SK-N-SH (cell line): ENCODE measurements at regions not wholly inside any gene's neighbourhood (a gene's known extent, or its start where the extent isn't known, plus 50 kb on each side); places are given as distances from the start of the nearest gene placed in this dataset.

ENCODE experiments used
- CTCF ChIA-PET: fragments of 300-600, 350-600 bp; formaldehyde crosslinking; extraction: SDS; loops from one replicate; lab custom pipeline; 2021; lab: Yijun Ruan, JAX
- POLR2A ChIA-PET: fragments of 350-600 bp; sonication (Branson Sonifier 250); formaldehyde crosslinking; extraction: SDS; loops from one replicate; lab custom pipeline; 2020; ENCODE audit warnings: antibody characterized with exemption, inconsistent platforms; lab: Yijun Ruan, JAX
- DNase-seq: peaks from one replicate; pipeline ENCODE4 v3.0.0; 2012
- H2AFZ ChIP-seq: fragments of 200-600 bp; sonication (generic); 2 replicates; pipeline ENCODE4 v1.8.1; 2016; ENCODE audit warnings: antibody characterized with exemption, mild to moderate bottlenecking, low read depth
- H3F3A ChIP-seq: fragments of 200-600 bp; sonication (generic); replicated peaks from 2 replicates; pipeline ENCODE3; 2016; ENCODE audit warnings: antibody characterized with exemption, mild to moderate bottlenecking; ENCODE audit not compliant: insufficient read depth
- H3K27ac ChIP-seq, 2 experiments: fragments of 200-500 bp in 1 of 2; fragments of 200-600 bp in 1 of 2; sonication (Bioruptor generic) in 1 of 2; sonication (generic), shearing (Covaris generic) in 1 of 2; 2 replicates each; pipeline versions ENCODE4 v1.5.1 to v1.6.1; 2014 to 2016; ENCODE audit warnings: low read depth in 2 of 2, inconsistent platforms in 1 of 2, low read length in 1 of 2, mild to moderate bottlenecking in 1 of 2, mixed read lengths in 1 of 2
- H3K27me3 ChIP-seq: fragments of 200-600 bp; sonication (generic), shearing (Covaris generic); 2 replicates; pipeline ENCODE4 v1.6.1; 2016; ENCODE audit warnings: mixed run types; ENCODE audit not compliant: insufficient read depth
- H3K36me3 ChIP-seq, 2 experiments: fragments of 200-500 bp in 1 of 2; fragments of 200-600 bp in 1 of 2; sonication (Bioruptor generic) in 1 of 2; sonication (generic) in 1 of 2; replicated peaks in 1 of 2; 2 replicates each; pipeline versions ENCODE3 to v1.5.1; 2014 to 2016; ENCODE audit warnings: low read length in 1 of 2, mild to moderate bottlenecking in 1 of 2; ENCODE audit not compliant: insufficient read depth in 2 of 2, control insufficient read depth in 1 of 2
- H3K4me1 ChIP-seq, 2 experiments: fragments of 200-500 bp in 1 of 2; fragments of 200-600 bp in 1 of 2; sonication (Bioruptor generic) in 1 of 2; sonication (generic), shearing (Covaris generic) in 1 of 2; 2 replicates each; pipeline versions ENCODE4 v1.5.1 to v1.6.1; 2014 to 2016; ENCODE audit warnings: low read depth in 1 of 2, low read length in 1 of 2, mixed run types in 1 of 2; ENCODE audit not compliant: insufficient read depth in 2 of 2, control insufficient read depth in 1 of 2
- H3K4me2 ChIP-seq: fragments of 200-600 bp; sonication (generic), shearing (Covaris generic); 2 replicates; pipeline ENCODE4 v1.6.1; 2017; ENCODE audit warnings: mixed run types
- H3K4me3 ChIP-seq, 2 experiments: fragments of 200-500 bp in 1 of 2; fragments of 200-600 bp in 1 of 2; sonication (Bioruptor generic) in 1 of 2; sonication (generic), shearing (Covaris generic) in 1 of 2; 2 replicates each; pipeline versions ENCODE4 v1.5.1 to v1.8.1; 2014 to 2016; ENCODE audit warnings: low read depth in 2 of 2, inconsistent platforms in 1 of 2, low read length in 1 of 2, mild to moderate bottlenecking in 1 of 2, mixed read lengths in 1 of 2, moderate library complexity in 1 of 2
- H3K79me2 ChIP-seq: fragments of 200-600 bp; sonication (generic); 2 replicates; pipeline ENCODE4 v1.8.1; 2017; ENCODE audit warnings: mild to moderate bottlenecking; ENCODE audit not compliant: insufficient read depth
- H3K9ac ChIP-seq: fragments of 200-600 bp; sonication (generic); 2 replicates; pipeline ENCODE4 v1.6.1; 2017; ENCODE audit warnings: mixed run types
- H3K9me2 ChIP-seq: fragments of 200-600 bp; sonication (generic); 2 replicates; pipeline ENCODE4 v1.6.1; 2017; ENCODE audit warnings: mixed run types
- H3K9me3 ChIP-seq: fragments of 200-600 bp; sonication (generic); 2 replicates; pipeline ENCODE4 v1.6.1; 2017; ENCODE audit warnings: mixed run types, mild to moderate bottlenecking, moderate library complexity
- H4K20me1 ChIP-seq: fragments of 200-600 bp; sonication (generic); 2 replicates; pipeline ENCODE4 v1.6.1; 2017; ENCODE audit warnings: mild to moderate bottlenecking, mixed run types; ENCODE audit not compliant: insufficient read depth
- CHD2 ChIP-seq: fragments of 150-350 bp; IDR thresholded peaks from 2 replicates; pipeline ENCODE4 v1.6.1; 2018; ENCODE audit warnings: low read length; ENCODE audit not compliant: partially characterized antibody
- EP300 ChIP-seq, 2 experiments: IDR thresholded peaks; 2 replicates each; pipeline versions ENCODE4 v1.4.0 to v1.6.1; 2012; ENCODE audit warnings: borderline replicate concordance in 1 of 2, low read depth in 1 of 2, low read length in 1 of 2
- FOXJ3 ChIP-seq: sonication (generic); formaldehyde crosslinking; IDR thresholded peaks from 2 replicates; pipeline ENCODE4 v1.5.1; 2020; ENCODE audit warnings: mild to moderate bottlenecking, missing genetic modification reagents
- FOXM1 ChIP-seq: IDR thresholded peaks from 2 replicates; pipeline ENCODE4 v1.4.0; 2012; ENCODE audit warnings: low read depth, mild to moderate bottlenecking
- IRF3 ChIP-seq: fragments of 150-350 bp; IDR thresholded peaks from 2 replicates; pipeline ENCODE4 v1.6.1; 2016; ENCODE audit warnings: mild to moderate bottlenecking, low read depth, low read length
- MAX ChIP-seq: IDR thresholded peaks from 2 replicates; pipeline ENCODE4 v1.4.0; 2012; ENCODE audit warnings: low read depth
- MEF2A ChIP-seq: IDR thresholded peaks from 2 replicates; pipeline ENCODE4 v1.4.0; 2012; ENCODE audit warnings: low read depth, borderline replicate concordance
- NFIC ChIP-seq: IDR thresholded peaks from 2 replicates; pipeline ENCODE4 v1.4.0; 2012; ENCODE audit warnings: borderline replicate concordance
- RAD21 ChIP-seq: IDR thresholded peaks from 2 replicates; pipeline ENCODE4 v1.6.1; 2012; ENCODE audit warnings: mild to moderate bottlenecking, low read length
- RCOR1 ChIP-seq: fragments of 150-350 bp; IDR thresholded peaks from 2 replicates; pipeline ENCODE4 v1.6.1; 2017; ENCODE audit warnings: antibody characterized with exemption, low read length
- SIN3A ChIP-seq: IDR thresholded peaks from 2 replicates; pipeline ENCODE4 v1.6.1; 2012; ENCODE audit warnings: low read depth, mild to moderate bottlenecking, low read length, moderate library complexity, borderline replicate concordance
- SMC3 ChIP-seq: IDR thresholded peaks from 2 replicates; pipeline ENCODE4 v1.6.1; 2012; ENCODE audit warnings: low read depth, low read length, improper control_type of control experiment
- TCF12 ChIP-seq: IDR thresholded peaks from 2 replicates; pipeline ENCODE4 v1.4.0; 2012
- ZBTB33 ChIP-seq: IDR thresholded peaks from 2 replicates; pipeline ENCODE4 v1.4.0; 2012; ENCODE audit warnings: low read depth, borderline replicate concordance
- WGBS: methylation state at CpG from one replicate; pipeline ENCODE4 v1.1.6; 2017; ENCODE audit warnings: low lambda C conversion rate; 5-methylcytosine and 5-hydroxymethylcytosine counted together
- TF ChIP-seq, protein P1 (sequence below): IDR thresholded peaks from 2 replicates; pipeline ENCODE4 v1.6.1; 2012; ENCODE audit warnings: mild to moderate bottlenecking, low read depth, low read length, moderate library complexity
- TF ChIP-seq, protein P2 (sequence below): IDR thresholded peaks from 2 replicates; pipeline ENCODE4 v1.4.0; 2012; ENCODE audit warnings: low read depth, borderline replicate concordance

GRCh38 chr3:5980475-5980874 lies 793.0 kb downstream of the EDEM1 start:
- no peak overlapping the region for H3K4me3 ChIP-seq
- no peaks in the 10 kb centered on the region for H3F3A ChIP-seq
- no peaks in the 10 kb centered on the region for H3K27me3 ChIP-seq
- no peak overlapping the region for H3K9ac ChIP-seq
- no peak overlapping the region for H3K27ac ChIP-seq
- ChIA-PET POLR2A (no interaction called here), CTCF (interaction anchor here (0.6 kb wide), 1 partner anchor 22 kb away, joined by 3 read pairs; no protein-coding TSS in a partner anchor)
- H2AFZ ChIP-seq, result no peak overlapping the region
- H3K4me2 ChIP-seq, result no peak overlapping the region
- DNase-seq, result no peak
- no peaks in the 10 kb centered on the region for H3K36me3 ChIP-seq
- H3K9me2 ChIP-seq, result no peaks in the 10 kb centered on the region
- 0% methylated on average over 3 of the region's 3 CpGs for WGBS
- H3K4me1 ChIP-seq, result no peaks in the 10 kb centered on the region
- TF ChIP-seq CHD2 (no peak), ZBTB33 (no peak), FOXM1 (no peak), SIN3A (no peak), SMC3 (no peak), EP300 (IDR thresholded peaks at IDR 0.05; ENCODE audit: borderline replicate concordance in 1 of 2, low read depth in 1 of 2, low read length in 1 of 2) (no peak)
- TF ChIP-seq, protein P1, sequence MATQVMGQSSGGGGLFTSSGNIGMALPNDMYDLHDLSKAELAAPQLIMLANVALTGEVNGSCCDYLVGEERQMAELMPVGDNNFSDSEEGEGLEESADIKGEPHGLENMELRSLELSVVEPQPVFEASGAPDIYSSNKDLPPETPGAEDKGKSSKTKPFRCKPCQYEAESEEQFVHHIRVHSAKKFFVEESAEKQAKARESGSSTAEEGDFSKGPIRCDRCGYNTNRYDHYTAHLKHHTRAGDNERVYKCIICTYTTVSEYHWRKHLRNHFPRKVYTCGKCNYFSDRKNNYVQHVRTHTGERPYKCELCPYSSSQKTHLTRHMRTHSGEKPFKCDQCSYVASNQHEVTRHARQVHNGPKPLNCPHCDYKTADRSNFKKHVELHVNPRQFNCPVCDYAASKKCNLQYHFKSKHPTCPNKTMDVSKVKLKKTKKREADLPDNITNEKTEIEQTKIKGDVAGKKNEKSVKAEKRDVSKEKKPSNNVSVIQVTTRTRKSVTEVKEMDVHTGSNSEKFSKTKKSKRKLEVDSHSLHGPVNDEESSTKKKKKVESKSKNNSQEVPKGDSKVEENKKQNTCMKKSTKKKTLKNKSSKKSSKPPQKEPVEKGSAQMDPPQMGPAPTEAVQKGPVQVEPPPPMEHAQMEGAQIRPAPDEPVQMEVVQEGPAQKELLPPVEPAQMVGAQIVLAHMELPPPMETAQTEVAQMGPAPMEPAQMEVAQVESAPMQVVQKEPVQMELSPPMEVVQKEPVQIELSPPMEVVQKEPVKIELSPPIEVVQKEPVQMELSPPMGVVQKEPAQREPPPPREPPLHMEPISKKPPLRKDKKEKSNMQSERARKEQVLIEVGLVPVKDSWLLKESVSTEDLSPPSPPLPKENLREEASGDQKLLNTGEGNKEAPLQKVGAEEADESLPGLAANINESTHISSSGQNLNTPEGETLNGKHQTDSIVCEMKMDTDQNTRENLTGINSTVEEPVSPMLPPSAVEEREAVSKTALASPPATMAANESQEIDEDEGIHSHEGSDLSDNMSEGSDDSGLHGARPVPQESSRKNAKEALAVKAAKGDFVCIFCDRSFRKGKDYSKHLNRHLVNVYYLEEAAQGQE, result no peak
- TF ChIP-seq, protein P2, sequence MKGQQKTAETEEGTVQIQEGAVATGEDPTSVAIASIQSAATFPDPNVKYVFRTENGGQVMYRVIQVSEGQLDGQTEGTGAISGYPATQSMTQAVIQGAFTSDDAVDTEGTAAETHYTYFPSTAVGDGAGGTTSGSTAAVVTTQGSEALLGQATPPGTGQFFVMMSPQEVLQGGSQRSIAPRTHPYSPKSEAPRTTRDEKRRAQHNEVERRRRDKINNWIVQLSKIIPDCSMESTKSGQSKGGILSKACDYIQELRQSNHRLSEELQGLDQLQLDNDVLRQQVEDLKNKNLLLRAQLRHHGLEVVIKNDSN, result no peak
- H3K9me3 ChIP-seq, result no peaks in the 10 kb centered on the region
- H3K79me2 ChIP-seq, result no peaks in the 10 kb centered on the region
- H4K20me1 ChIP-seq, result no peaks in the 10 kb centered on the region

- no peaks in the 10 kb centered on the region for H4K20me1 ChIP-seq
- no peak overlapping the region for H3K27ac ChIP-seq
- no peak overlapping the region for H3K4me2 ChIP-seq
- no peak overlapping the region for H2AFZ ChIP-seq
- no peaks in the 10 kb centered on the region for H3K27me3 ChIP-seq
- no peaks in the 10 kb centered on the region for H3K36me3 ChIP-seq
- no peaks in the 10 kb centered on the region for H3K9me2 ChIP-seq
- H3K9me3 ChIP-seq, result no peaks in the 10 kb centered on the region
- POLR2A ChIA-PET, result no interaction called here
- WGBS, result 0% methylated on average over 1 of the region's 1 CpG
- H3F3A ChIP-seq, result no peaks in the 10 kb centered on the region
- no peak overlapping the region for H3K9ac ChIP-seq
- H3K79me2 ChIP-seq, result no peaks in the 10 kb centered on the region
- DNase-seq, result no peak
- CTCF ChIA-PET, result no interaction called here
- H3K4me3 ChIP-seq, result no peak overlapping the region
- no peaks in the 10 kb centered on the region for H3K4me1 ChIP-seq
- TF ChIP-seq CHD2, result no peak
- TF ChIP-seq MEF2A, result no peak
- TF ChIP-seq IRF3, result no peak
- TF ChIP-seq RCOR1, result no peak
- TF ChIP-seq, protein P2, result no peak
- TF ChIP-seq TCF12, result no peak
- no peak for TF ChIP-seq RAD21
- no peak for TF ChIP-seq FOXJ3 (CRISPR knock-in tag)
- no peak for TF ChIP-seq ZBTB33
- TF ChIP-seq EP300 (IDR thresholded peaks at IDR 0.05; ENCODE audit: borderline replicate concordance in 1 of 2, low read depth in 1 of 2, low read length in 1 of 2), result no peak
- TF ChIP-seq MAX, result no peak
- TF ChIP-seq SMC3, result no peak
- no peak for TF ChIP-seq NFIC
These were observed 807.1 kb downstream of the EDEM1 start for GRCh38 chr3:5994651-5995050.
